BE2C (cell line): ENCODE measurements at regions not wholly inside any gene's neighbourhood (a gene's known extent, or its start where the extent isn't known, plus 50 kb on each side); places are given as distances from the start of the nearest gene placed in this dataset.

Source experiments
- DNase-seq: peaks from one replicate; pipeline ENCODE4 v3.0.0-alpha.2; 2020
- H3K27me3 ChIP-seq: fragments of 250-450 bp; sonication (Bioruptor Pico); 2 replicates; pipeline ENCODE4 v1.5.1; 2020; ENCODE audit warnings: mild to moderate bottlenecking
- H3K36me3 ChIP-seq: fragments of 250-450 bp; sonication (Bioruptor Pico); 2 replicates; pipeline ENCODE4 v1.5.1; 2020; ENCODE audit warnings: mild to moderate bottlenecking
- H3K4me1 ChIP-seq: fragments of 250-450 bp; sonication (Bioruptor Pico); 2 replicates; pipeline ENCODE4 v1.5.1; 2020
- H3K4me3 ChIP-seq: 2 replicates; pipeline ENCODE4 v1.5.1; 2011; ENCODE audit warnings: low read depth, low read length
- H3K9me3 ChIP-seq: fragments of 250-450 bp; sonication (Bioruptor Pico); 2 replicates; pipeline ENCODE4 v1.5.1; 2020
- CTCF ChIP-seq: IDR thresholded peaks from 2 replicates; pipeline ENCODE4 v1.5.1; 2012; ENCODE audit warnings: mild to moderate bottlenecking, low read depth, low read length

- H3K4me3 ChIP-seq, result no peak overlapping the region
- no peak for DNase-seq
- TF ChIP-seq CTCF, result no peak
These were observed 93.4 kb upstream of the EEF1E1 start for GRCh38 chr6:8195714-8196102.

GRCh38 chr6:8195040-8195713, 92.8 kb upstream of the EEF1E1 start:
- Histone ChIP-seq H3K9me3 (no peaks in the 10 kb centered on the region), H3K4me1 (no peaks in the 10 kb centered on the region), H3K4me3 (no peak overlapping the region), H3K36me3 (no peaks in the 10 kb centered on the region), H3K27me3 (no peaks in the 10 kb centered on the region)
- peak; percentile 59 for DNase-seq
- TF ChIP-seq CTCF, result peak; percentile 56

More at GRCh38 chr6:8195714-8196102, 93.4 kb upstream of the EEF1E1 start:
- no peaks in the 10 kb centered on the region for H3K36me3 ChIP-seq
- H3K4me1 ChIP-seq, result no peaks in the 10 kb centered on the region
- no peaks in the 10 kb centered on the region for H3K27me3 ChIP-seq
- H3K9me3 ChIP-seq, result no peaks in the 10 kb centered on the region

GRCh38 chr6:8194490-8194889, 92.1 kb upstream of the EEF1E1 start:
- DNase-seq, result no peak
- H3K4me3 ChIP-seq, result no peak overlapping the region

GRCh38 chr6:8193541-8193940, 91.2 kb upstream of the EEF1E1 start:
- Histone ChIP-seq H3K27me3 (no peaks in the 10 kb centered on the region), H3K36me3 (no peaks in the 10 kb centered on the region), H3K4me1 (no peaks in the 10 kb centered on the region), H3K9me3 (no peaks in the 10 kb centered on the region), H3K4me3 (no peak overlapping the region)
- DNase-seq, result no peak
- no peak for TF ChIP-seq CTCF

More at GRCh38 chr6:8194490-8194889, 92.1 kb upstream of the EEF1E1 start:
- Histone ChIP-seq H3K36me3 (no peaks in the 10 kb centered on the region), H3K27me3 (no peaks in the 10 kb centered on the region), H3K4me1 (no peaks in the 10 kb centered on the region), H3K9me3 (no peaks in the 10 kb centered on the region)
- no peak for TF ChIP-seq CTCF

GRCh38 chr6:8192597-8192996, 90.2 kb upstream of the EEF1E1 start:
- Histone ChIP-seq H3K36me3 (no peaks in the 10 kb centered on the region), H3K27me3 (no peaks in the 10 kb centered on the region; the same call in 1 of the 2 replicates), H3K9me3 (no peaks in the 10 kb centered on the region), H3K4me3 (no peak overlapping the region), H3K4me1 (no peaks in the 10 kb centered on the region)
- DNase-seq, result no peak
- TF ChIP-seq CTCF, result no peak

- H3K4me3 ChIP-seq, result no peak overlapping the region
- DNase-seq, result no peak
These were observed 89.7 kb upstream of the EEF1E1 start for GRCh38 chr6:8192067-8192466.

More at GRCh38 chr6:8192067-8192466, 89.7 kb upstream of the EEF1E1 start:
- Histone ChIP-seq H3K27me3 (no peaks in the 10 kb centered on the region; the same call in 1 of the 2 replicates), H3K9me3 (no peaks in the 10 kb centered on the region), H3K4me1 (no peaks in the 10 kb centered on the region), H3K36me3 (no peaks in the 10 kb centered on the region)
- TF ChIP-seq CTCF, result 0 out of 2 replicates have a peak, but pooled peaks have one; percentile 2
